NCI-H128 (cell line): ENCODE measurements at regions not wholly inside any gene's neighbourhood (a gene's known extent, or its start where the extent isn't known, plus 50 kb on each side); places are given as distances from the start of the nearest gene placed in this dataset.

ENCODE experiments used
- DNase-seq: peaks from one replicate; lab custom pipeline; 2025; ENCODE audit not compliant: unreplicated experiment; lab: John Stamatoyannopoulos, UW

- no peak for DNase-seq
Measured at GRCh38 chr4:27703771-27704170, 843.1 kb downstream of the STIM2 start.

DNA sequence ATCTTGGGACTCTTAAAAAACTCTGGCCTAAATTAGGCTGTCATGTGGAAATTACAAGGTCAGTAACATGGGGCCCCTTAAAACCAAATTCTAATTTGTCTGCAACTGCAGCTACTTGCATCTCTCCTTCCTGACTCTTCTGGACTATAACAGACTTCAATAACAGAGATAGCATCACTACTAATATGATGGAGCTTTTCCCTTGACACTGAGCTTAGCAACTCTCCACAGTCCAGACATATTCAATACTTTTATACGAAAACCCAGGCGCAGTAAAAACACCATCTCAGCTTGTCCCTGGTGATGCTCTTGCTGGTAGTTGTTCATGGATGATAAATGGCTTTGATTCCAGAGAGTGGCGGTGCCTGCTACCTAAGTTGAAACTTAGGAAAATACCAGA lies 850.4 kb downstream of the STIM2 start:
- DNase-seq: no peak

- DNase-seq: no peak
Measured at GRCh38 chr4:27714073-27714472, 853.4 kb downstream of the STIM2 start.

- DNase-seq: no peak
Measured at GRCh38 chr4:27716693-27717430, 856.2 kb downstream of the STIM2 start.

GRCh38 chr4:27717431-27717755 lies 856.8 kb downstream of the STIM2 start:
- no peak for DNase-seq

DNA sequence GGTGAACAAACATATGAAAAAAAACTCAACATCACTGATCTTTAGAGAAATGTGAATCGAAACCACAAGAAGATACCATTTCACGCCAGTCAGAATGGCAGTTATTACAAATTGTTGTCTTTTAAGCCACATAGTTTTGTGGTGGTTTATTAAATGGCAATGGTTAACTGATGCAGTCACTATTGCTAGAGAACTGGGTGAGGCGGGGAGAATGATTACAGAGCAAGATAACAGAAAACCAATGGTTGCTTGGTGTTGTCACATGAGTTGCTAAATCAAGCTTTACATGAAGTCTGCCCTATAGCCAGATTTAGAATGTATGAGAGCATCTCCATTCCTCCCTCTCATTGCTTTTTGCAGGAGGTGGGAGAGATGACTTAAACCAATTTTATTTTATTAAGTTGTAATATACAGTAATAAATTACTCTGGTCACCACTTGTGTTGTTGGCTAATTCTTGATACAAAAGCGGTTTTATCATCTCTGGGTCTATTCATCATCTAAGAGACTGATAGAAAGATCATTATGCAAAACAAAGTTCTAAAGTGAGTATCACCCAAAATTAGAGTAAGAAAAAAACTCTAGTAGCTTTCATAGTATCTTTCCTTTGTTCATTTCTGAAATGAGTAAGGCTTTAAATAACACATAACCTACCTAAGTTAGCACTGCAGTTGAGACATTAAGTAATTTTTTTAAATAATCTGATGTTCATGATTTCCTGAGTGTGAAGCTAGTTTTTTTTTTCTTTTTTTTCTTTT lies 859.5 kb downstream of the STIM2 start:
- DNase-seq: no peak

DNA sequence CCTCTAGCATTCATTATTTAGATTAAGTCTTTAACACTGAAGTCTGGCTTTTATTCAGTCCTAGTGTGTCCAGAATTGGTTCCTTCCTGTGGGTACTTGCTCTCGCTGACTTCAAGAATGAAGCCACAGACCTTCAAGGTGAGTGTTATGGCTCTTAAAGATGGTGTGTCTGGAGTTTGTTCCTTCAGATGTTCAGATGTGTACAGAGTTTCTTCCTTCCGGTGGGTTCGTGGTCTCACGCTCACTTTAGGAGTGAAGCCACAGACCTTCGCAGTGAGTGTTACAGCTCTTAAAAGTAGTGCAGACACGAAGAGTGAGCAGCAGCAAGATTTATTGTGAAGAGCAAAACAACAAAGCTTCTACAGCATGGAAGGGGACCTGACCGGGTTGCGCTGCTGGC lies 860.6 kb downstream of the STIM2 start:
- DNase-seq: no peak

- no peak for DNase-seq
Measured at GRCh38 chr4:27728892-27729291, 868.3 kb downstream of the STIM2 start.

GRCh38 chr4:27742816-27743215 lies 882.2 kb downstream of the STIM2 start:
- no peak for DNase-seq

DNA sequence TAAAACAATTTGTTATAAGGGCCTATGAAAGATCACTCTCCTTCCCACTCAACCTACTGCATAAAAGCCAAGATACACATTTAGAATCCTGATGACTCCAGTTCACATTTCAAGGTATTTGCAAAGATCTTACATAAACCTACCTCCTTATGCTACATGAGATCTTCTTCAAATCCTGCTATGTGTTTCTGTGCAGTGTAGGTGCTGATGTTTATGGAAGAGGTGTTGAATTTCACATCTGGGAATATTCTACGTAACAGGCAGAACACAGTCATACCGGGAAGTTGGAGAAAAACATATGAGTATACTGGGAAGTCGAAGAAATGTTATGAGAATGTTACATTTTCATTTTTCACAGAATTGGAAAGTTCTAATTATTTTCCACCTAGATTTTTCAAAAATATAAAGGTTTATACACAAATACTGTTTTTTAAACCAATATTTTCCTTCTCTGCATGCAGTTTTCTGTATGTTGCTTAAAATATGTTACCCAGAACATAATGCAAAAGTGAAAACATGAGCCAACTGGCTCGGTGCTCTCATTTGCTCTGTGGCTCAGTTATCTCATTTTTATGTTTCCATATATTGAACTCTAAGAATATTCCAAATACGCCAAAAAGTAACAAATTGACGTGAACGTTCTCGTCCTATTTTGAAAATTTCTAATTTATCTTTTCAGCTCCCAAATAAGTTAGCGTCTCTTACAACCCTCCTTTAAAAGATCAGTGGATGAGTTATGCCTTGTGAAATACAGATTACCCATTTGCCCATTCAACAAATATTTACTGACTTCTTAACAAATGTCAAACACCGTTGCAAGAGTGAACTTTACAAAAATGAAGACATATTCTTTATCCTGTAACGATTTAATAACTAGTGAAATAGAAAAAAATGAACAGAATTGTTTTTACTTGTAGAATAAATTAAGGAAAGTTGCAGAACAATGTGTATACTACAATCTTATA lies 899.3 kb downstream of the STIM2 start:
- no peak for DNase-seq

- no peak for DNase-seq
Measured at GRCh38 chr4:27763830-27764525, 903.3 kb downstream of the STIM2 start.

DNA sequence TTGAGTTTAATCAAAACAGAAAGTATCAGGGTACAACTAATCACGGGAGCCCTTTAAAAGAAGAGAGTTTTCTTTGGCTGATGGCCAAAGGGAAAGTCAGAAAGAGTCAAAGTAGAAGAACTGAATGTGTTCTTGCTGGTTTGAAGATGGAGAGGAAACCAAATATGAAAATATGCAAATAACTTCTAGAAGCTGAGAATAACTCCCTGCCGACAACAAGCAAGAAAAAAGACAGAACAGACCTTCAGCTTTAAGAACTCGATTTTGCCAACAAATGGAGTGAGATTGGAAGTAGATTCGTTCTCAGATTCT lies 903.8 kb downstream of the STIM2 start:
- DNase-seq: no peak

GRCh38 chr4:27770895-27771294 lies 910.3 kb downstream of the STIM2 start:
- DNase-seq: no peak

- DNase-seq: no peak
Measured at GRCh38 chr4:27775156-27775555, 914.5 kb downstream of the STIM2 start.

GRCh38 chr4:27779827-27780226 lies 919.2 kb downstream of the STIM2 start:
- DNase-seq: no peak

DNA sequence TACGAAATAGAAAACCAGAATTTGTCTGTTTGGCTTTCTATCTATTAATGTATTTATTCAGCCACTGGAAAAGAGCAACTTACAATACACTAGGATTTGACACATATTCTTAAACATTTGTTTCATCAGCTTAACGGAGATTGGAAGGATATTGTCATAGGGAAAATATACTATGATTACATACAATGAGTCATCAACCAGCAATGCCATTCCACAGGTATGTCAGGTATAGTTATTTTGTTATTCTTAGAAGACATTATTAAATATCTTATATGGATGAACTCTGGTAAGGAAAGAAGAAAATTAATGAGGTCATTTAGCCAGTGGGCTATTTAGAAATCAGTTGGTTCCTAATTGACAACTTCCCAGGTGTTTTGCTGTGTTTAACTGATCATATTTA lies 926.6 kb downstream of the STIM2 start:
- DNase-seq: no peak

DNA sequence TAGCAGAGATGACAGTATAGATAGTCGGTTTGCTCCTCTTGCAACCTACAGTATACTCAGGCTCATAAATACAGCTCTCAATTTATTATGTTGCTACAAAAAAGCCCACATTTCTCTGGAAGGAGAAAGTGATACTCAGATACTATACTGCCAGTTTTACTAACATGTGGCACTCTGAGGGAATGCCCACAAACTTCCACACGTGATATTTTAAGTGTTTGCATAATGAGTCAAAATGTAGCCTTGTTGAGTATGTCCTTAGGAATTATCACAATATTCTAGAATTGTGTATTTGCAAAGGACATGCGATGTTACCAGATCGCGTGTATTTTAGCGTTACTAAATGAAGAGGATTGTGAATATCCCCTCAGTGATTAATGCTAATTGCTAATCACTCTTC lies 929.1 kb downstream of the STIM2 start:
- DNase-seq: no peak

DNA sequence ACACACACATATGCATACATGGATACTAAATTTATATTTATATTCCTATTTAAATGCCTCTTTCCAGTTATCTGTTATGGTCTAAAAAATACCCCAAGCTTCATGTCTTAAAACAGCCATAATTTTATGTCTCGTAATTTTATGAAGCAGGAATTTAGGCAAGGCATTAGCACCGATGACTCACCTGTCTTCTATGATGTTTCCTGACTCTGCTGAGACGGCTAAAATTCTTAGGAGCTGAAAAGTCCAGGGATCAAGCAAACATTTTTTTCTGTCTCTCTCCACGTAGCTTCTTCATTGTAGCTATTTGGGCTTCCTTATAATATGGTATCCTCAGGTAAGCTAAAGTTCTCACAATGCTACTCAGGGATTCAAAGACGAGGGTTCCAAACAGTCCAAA lies 930.3 kb downstream of the STIM2 start:
- no peak for DNase-seq

DNA sequence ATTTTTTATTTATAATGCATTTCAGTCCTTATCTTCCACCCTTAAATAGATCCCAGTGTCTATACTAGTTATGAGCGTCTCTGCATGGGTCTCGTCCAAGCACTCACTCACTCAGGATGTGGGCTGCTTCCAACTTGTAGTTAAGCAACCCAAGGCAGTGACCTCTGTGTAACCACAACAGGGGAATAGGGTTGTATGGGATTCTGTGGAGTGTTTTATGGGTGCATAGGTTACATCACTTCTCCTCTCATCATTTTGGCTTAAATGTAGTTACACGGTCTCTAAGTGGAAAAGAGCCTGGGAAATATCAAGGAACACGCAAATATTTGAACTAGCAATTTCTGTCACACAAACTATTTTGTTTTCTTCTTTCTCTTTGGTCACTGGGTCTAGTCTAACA lies 931.0 kb downstream of the STIM2 start:
- DNase-seq: no peak

DNA sequence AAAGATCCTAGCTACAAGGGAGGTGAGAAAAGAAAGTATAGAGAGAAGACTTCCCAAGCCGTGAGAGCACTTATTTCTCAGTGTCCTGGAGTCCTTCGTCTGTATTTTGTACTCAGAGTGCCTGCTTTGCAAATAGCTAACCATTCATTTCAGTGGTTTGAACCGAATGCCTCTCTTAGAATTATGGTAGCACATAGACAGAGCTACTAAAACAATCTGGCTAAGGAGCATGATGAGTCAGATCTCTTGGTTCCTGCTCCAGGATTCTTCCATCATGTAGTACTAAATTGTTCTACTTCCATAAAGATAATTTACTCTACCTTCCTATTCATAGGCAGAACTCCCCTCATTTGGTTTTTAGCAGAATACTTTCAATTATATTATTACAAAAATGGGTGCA lies 946.6 kb downstream of the STIM2 start:
- no peak for DNase-seq

DNA sequence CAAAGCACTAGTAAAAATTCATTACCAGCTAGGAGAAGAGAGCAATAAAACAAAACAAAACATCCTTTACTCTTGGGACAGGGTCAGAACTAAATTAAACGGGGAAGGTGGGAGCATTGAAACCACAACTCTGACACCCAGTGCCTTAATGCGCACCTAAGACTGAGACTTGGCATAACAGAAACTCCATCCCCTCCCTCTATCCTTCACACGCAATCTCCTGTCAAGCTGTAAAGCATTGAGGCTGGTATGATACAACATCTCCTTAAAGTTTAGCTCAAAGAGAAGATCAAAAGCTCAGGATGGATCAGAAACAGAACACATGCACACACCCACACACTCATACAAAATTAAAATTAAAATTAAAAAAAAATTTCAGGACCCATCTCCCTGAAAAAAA lies 951.3 kb downstream of the STIM2 start:
- DNase-seq: no peak
